A549 (cell line): ENCODE measurements at regions not wholly inside any gene's neighbourhood (a gene's known extent, or its start where the extent isn't known, plus 50 kb on each side); places are given as distances from the start of the nearest gene placed in this dataset.

Experiments
- ESRRA ChIP-seq: fragments of 150-350 bp; IDR thresholded peaks from 2 replicates; pipeline ENCODE4 v1.6.1; 2014; ENCODE audit warnings: mild to moderate bottlenecking, low read length, borderline replicate concordance
- JUNB ChIP-seq: fragments of >200 bp; sonication (Bioruptor Twin); formaldehyde crosslinking; IDR thresholded peaks from 2 replicates; pipeline ENCODE4 v1.6.1; 2016
- MYC ChIP-seq: IDR thresholded peaks from 2 replicates; pipeline ENCODE4 v1.6.1; 2012; ENCODE audit warnings: mild to moderate bottlenecking, inconsistent platforms, low read length, improper control_type of control experiment, borderline replicate concordance
- NR3C1 ChIP-seq: fragments of >200 bp; sonication (Bioruptor Twin); formaldehyde crosslinking; IDR thresholded peaks from 3 replicates; pipeline ENCODE4 v1.6.1; 2017
- POLR2A ChIP-seq: IDR thresholded peaks from 2 replicates; pipeline ENCODE4 v1.6.1; 2012; ENCODE audit warnings: mild to moderate bottlenecking, low read length
- RAD21 ChIP-seq, 2 experiments: fragments of >200 bp in 1 of 2; sonication (Bioruptor Twin) in 1 of 2; formaldehyde crosslinking in 1 of 2; IDR thresholded peaks in 1 of 2; conservative IDR thresholded peaks in 1 of 2; 2 replicates in 1 of 2; 3 replicates in 1 of 2; pipeline ENCODE4 v1.6.1; 2012 to 2018; ENCODE audit warnings: inconsistent platforms in 1 of 2
- RCOR1 ChIP-seq: fragments of 150-350 bp; IDR thresholded peaks from 2 replicates; pipeline ENCODE4 v1.6.1; 2014; ENCODE audit warnings: antibody characterized with exemption, low read length, low read depth
- RFX5 ChIP-seq: fragments of 450-650 bp; IDR thresholded peaks from 2 replicates; pipeline ENCODE4 v1.7.1; 2014; ENCODE audit warnings: antibody characterized with exemption, mild to moderate bottlenecking, moderate library complexity
- ZFP36 ChIP-seq: fragments of 450-650 bp; IDR thresholded peaks from 2 replicates; pipeline ENCODE4 v1.6.1; 2014; ENCODE audit warnings: borderline replicate concordance; ENCODE audit not compliant: partially characterized antibody
- TF ChIP-seq, protein P1 (sequence below): IDR thresholded peaks from 2 replicates; pipeline ENCODE4 v1.6.1; 2012
- TF ChIP-seq, protein P2 (sequence below): fragments of 450-650 bp; IDR thresholded peaks from 2 replicates; pipeline ENCODE4 v1.6.1; 2014; ENCODE audit warnings: antibody characterized with exemption
- TF ChIP-seq, protein P3 (sequence below): fragments of >200 bp; sonication (Bioruptor Twin); formaldehyde crosslinking; IDR thresholded peaks from 3 replicates; pipeline ENCODE4 v1.5.1; 2016

DNA sequence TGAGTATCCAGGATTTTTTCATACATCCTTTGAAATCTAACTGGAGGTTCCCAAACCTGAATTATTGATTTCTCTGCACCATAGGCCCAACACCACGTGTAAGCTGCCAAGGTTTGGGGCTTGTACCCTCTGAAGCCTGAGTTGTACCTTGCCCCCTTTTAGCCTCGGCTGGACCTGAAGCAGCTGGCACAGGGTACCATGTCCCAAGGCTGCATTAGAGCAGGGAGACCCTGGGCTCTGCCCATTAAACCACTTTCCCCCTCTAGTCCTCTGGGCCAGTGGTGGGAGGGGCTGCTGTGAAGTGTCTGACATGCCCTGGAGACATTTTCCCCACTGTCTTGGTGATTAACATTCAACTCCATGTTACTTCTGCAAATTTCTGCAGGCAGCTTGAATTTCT is 532.9 kb upstream of the NUDT12 start:
- no peak for TF ChIP-seq RCOR1
- TF ChIP-seq RAD21 (conservative IDR thresholded peaks at IDR 0.05 in 1 of 2, IDR thresholded peaks at IDR 0.05 in 1 of 2) = no peak
- no peak for TF ChIP-seq NR3C1
- TF ChIP-seq, protein P1, sequence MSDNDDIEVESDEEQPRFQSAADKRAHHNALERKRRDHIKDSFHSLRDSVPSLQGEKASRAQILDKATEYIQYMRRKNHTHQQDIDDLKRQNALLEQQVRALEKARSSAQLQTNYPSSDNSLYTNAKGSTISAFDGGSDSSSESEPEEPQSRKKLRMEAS = no peak
- no peak for TF ChIP-seq ZFP36
- no peak for TF ChIP-seq POLR2A
- TF ChIP-seq JUNB = no peak
- TF ChIP-seq, protein P2, sequence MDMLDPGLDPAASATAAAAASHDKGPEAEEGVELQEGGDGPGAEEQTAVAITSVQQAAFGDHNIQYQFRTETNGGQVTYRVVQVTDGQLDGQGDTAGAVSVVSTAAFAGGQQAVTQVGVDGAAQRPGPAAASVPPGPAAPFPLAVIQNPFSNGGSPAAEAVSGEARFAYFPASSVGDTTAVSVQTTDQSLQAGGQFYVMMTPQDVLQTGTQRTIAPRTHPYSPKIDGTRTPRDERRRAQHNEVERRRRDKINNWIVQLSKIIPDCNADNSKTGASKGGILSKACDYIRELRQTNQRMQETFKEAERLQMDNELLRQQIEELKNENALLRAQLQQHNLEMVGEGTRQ = no peak
- TF ChIP-seq, protein P3, sequence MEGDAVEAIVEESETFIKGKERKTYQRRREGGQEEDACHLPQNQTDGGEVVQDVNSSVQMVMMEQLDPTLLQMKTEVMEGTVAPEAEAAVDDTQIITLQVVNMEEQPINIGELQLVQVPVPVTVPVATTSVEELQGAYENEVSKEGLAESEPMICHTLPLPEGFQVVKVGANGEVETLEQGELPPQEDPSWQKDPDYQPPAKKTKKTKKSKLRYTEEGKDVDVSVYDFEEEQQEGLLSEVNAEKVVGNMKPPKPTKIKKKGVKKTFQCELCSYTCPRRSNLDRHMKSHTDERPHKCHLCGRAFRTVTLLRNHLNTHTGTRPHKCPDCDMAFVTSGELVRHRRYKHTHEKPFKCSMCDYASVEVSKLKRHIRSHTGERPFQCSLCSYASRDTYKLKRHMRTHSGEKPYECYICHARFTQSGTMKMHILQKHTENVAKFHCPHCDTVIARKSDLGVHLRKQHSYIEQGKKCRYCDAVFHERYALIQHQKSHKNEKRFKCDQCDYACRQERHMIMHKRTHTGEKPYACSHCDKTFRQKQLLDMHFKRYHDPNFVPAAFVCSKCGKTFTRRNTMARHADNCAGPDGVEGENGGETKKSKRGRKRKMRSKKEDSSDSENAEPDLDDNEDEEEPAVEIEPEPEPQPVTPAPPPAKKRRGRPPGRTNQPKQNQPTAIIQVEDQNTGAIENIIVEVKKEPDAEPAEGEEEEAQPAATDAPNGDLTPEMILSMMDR = no peak
- no peak for TF ChIP-seq ESRRA
- no peak for TF ChIP-seq RFX5
- TF ChIP-seq MYC = no peak
